NCI-H526 (cell line): ENCODE measurements at regions not wholly inside any gene's neighbourhood (a gene's known extent, or its start where the extent isn't known, plus 50 kb on each side); places are given as distances from the start of the nearest gene placed in this dataset.

Experiments
- DNase-seq, 2 experiments: peaks; one replicate each; lab custom pipeline; 2025; lab: John Stamatoyannopoulos, UW

DNA sequence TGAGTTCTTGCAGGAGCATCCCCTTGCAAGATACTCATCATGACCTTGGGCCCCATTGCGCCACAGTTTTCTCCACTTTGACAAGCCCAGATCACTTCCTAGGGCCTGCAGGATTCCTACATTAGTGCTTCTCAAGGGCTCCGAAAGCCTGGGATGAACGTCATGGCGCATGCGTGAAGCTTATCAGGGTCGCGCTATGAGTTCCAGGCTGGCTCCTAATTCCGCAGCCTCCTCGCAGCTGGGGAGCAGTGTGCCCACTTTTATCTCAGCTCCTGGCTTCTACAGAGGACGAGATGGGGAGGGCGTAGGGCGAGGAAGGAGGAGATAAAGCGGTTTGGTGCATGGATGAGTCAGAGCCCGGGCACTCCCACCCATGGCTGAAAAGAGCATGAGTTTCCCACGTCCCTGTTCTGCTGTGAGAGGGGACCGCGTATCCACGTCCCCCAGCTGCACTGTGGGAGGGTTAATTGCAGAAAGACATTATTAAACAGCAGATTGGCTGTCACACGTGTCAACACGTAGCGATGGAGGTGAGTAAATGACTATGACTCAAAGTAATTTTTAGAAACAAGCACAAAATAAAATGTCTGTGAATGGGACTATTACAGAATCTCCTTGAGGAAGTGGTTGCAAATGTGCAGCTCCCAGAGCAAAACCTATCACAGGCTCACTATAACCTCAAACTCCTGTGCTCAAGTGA lies 72.9 kb upstream of the DSP start:
- peak in 1 of 2 experiments; percentile 23 for DNase-seq

DNA sequence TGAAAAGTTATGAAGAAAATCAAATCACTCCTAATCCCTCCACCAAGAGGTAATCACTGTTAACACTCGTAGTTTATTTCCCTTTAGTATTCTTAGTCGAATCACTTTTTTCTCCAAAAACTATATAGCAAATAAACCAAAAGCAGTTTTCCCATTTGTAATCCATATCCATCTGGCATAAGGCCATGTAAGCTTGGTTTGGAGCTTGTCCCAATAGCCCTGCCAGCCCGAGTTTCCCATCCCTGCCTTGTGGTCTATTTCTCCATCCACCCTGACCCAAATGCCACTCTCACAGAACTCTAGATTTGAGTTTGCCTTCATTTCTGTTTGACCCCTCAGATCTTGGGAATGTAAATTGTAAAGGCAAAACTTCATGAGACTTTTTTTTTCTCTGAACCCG lies 71.8 kb upstream of the DSP start:
- no peak for DNase-seq

DNA sequence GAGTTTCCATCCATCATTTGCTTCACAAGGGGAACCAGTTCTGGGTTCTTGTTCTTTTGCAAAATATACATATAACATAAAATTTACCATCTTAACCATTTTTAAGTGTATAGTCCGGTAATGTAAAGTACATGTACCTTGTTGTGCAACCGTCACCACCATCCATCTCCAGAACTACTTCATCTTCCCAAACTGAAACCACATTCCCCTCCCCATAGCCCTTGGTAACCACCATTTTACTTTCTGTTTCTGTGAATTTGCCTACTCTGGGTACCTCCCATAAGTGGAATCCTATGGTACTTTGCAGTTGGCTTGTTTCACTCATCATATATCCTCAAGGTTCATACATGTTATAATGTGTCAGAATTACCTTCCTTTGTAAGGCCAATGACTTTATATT lies 70.3 kb upstream of the DSP start:
- DNase-seq = no peak

DNA sequence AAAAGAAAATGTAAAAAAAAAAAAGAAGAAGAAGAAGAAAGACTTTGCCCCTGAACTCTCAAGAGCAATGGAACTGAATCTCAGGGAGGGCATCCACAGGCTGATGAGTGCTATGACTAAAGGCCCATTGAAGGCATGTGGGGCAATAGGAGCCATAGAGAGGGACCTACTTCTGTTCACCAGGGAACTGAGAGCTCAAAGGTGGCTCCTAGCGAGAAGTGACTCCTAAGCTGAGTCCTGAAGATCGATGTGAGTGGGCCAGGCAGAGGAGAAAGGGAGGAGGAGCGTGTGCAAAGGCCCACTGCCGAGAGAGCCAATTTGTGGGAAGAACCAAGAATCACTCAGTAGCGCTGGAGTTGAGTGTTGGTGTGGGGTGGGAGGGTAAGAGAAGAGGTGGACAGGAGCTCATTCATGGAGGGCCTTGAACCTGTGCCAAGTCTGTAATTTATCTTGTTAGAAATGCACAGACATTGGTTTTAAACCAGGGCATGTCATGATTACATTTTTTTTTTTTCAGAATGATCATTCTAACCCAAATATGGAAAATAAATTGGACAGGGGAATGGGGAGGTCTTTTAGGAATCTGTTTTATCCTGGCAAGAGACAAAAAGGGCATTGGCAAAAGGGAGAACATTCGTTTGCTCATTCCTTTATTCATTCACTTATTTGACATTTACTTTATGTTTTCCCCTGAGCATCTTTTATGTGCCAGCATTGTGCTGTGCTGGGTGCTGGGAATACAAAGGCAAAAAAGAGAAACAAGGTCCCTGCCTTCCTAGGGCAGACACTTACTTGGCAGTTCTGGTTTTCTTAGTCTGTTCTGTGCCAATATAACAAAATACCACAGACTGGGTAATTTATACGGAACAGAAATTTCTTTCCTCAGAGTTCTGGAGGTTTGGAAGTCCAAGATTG lies 67.4 kb upstream of the DSP start:
- DNase-seq = no peak

DNA sequence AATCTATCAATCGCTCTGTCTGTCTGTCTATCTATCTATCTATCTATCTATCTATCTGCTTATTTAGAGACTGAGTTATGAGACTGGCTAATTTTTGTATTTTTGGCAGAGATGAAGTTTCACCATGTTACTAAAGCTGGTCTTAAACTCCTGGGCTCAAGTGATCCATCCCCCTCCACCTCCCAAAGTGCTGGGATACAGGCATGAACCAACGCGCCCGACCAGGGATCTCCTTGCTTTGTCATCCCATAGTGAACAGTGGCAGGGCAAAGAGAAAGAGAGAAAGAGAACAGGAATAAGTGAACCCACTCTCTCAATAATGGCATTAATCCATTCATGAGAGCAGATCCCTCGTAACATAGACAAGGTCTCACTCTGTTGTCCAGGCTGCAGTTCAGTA lies 66.4 kb upstream of the DSP start:
- DNase-seq = no peak

DNA sequence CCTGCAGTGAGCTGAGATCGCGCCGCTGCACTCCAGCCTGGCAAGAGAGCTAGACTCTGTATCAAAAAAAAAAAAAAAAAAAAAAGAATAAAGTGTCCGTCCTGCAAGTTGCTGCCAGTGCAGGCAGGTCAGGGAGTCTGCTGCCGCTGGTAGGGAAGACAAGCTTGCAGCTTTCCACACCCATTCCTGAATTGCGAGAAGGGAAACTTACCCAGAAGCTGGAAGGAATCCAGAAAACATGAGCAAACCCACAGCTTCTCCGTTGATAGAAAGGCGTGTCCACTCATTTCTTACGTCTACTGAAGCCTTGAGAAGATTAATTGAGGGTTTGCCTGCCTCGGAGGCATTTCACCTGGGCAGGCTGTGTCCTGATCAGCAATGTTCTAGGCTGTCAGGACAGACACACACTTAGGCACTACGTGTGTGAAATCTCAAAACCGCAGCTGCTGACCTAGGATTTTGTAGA lies 61.6 kb upstream of the DSP start:
- no peak for DNase-seq

DNA sequence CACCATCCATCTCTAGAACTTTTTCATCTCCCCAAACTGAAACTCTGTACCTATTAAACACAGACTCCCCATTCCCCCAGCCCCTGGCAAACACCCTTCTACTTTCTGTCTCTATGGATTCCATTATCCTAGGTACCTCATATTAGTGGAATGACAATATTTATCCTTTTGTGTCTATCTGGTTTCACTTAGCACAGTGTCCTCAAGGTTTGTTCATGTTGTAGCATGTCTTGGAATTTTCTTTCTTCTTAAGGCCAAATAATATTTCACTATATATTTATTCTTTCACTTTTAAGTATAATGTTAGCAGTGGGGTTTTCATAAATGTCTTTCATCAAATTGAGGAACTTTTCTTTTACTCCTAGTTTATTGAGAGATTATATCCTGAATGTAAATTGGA lies 56.8 kb upstream of the DSP start:
- no peak for DNase-seq

DNA sequence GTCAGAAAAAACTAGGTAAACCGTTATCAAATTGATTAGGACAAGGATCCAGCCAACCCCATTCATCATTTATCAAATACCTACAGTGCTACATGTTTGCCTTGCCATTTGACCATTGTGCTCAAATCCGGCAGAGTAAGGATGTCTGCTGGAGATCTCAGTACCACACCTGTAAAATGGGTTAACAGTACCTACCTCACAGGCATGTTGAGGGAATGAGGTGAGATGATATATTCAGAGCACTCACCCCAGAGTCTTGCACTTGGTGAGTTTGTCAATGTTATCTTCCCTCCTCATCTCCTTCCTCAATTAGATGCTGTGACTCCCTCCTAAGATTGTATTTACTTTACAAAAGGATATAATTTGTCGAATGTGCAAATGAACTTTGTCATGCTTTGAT lies 54.5 kb upstream of the DSP start:
- no peak for DNase-seq

DNA sequence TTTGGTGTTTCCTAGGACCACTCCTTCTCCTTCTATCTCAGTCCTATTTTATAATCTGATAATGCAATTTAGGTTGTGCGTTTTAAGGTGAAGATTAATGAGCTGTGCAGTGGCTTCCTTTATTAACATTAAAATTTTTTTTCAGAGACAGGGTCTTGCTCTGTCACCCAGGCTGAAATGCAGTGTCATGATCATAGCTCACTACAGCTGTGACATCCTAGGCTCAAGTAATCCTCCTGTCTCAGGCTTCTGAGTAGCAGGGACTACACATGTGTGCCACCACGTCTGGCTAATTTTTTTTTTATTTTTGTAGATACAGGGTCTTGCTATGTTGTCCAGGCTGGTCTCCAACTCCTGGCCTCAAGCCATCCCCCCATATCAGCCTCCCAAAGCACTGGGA lies 53.0 kb upstream of the DSP start:
- DNase-seq = no peak

DNA sequence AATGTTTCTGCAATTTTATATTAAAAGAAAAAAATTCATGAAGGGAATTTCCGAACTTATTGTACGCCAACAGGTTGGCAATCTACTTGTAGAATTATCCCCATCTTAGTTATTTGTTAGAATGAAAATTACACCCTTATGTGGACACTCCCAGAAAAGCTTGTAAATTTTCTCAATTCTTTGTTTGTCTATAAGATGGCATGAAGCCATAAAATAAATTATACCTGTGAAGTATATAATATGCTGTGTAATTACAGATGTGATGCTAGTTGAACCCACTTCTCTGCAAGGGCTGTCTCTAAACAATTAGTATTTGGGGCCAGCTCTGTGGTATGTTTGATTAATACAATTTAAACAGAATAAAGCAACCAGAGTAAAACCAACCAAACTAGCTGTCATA lies 52.1 kb upstream of the DSP start:
- no peak for DNase-seq
